ENCODE measurements at regions not wholly inside any gene's neighbourhood (a gene's known extent, or its start where the extent isn't known, plus 50 kb on each side); places are given as distances from the start of the nearest gene placed in this dataset.

GRCh38 chr3:118785415-118785814 is 249.2 kb downstream of the IGSF11 start:
- no peak overlapping the region for H3K9ac ChIP-seq (ENCODE audit: low read length)
- H4K20me1 ChIP-seq (ENCODE audit: insufficient read depth, low read length), result no peaks in the 10 kb centered on the region
- no peak overlapping the region for H2AFZ ChIP-seq (ENCODE audit: low read length)
- TF ChIP-seq, protein P1, sequence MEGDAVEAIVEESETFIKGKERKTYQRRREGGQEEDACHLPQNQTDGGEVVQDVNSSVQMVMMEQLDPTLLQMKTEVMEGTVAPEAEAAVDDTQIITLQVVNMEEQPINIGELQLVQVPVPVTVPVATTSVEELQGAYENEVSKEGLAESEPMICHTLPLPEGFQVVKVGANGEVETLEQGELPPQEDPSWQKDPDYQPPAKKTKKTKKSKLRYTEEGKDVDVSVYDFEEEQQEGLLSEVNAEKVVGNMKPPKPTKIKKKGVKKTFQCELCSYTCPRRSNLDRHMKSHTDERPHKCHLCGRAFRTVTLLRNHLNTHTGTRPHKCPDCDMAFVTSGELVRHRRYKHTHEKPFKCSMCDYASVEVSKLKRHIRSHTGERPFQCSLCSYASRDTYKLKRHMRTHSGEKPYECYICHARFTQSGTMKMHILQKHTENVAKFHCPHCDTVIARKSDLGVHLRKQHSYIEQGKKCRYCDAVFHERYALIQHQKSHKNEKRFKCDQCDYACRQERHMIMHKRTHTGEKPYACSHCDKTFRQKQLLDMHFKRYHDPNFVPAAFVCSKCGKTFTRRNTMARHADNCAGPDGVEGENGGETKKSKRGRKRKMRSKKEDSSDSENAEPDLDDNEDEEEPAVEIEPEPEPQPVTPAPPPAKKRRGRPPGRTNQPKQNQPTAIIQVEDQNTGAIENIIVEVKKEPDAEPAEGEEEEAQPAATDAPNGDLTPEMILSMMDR (IDR thresholded peaks at IDR 0.05; ENCODE audit: low read length), result no peak
- no peak for TF ChIP-seq EZH2 (optimal IDR thresholded peaks at IDR 0.05; ENCODE audit: low read depth, low read length)
- no peak for TF ChIP-seq EZH2phosphoT487 (IDR thresholded peaks at IDR 0.05; ENCODE audit: low read length)
- no peaks in the 10 kb centered on the region for H3K27me3 ChIP-seq (replicated peaks; ENCODE audit: insufficient read depth, low read length)
- no peak for DNase-seq
- no peaks in the 10 kb centered on the region for H3F3A ChIP-seq (ENCODE audit: insufficient read depth, low read length)
- H3K36me3 ChIP-seq (replicated peaks; ENCODE audit: insufficient read depth, low read length), result no peaks in the 10 kb centered on the region
- no peaks in the 10 kb centered on the region for H3K9me2 ChIP-seq (replicated peaks; ENCODE audit: insufficient read depth, low read length)
- H3K27ac ChIP-seq (ENCODE audit: low read length), result no peak overlapping the region
- no peaks in the 10 kb centered on the region for H3K4me1 ChIP-seq (ENCODE audit: low read length)
- no peak overlapping the region for H3K4me2 ChIP-seq (ENCODE audit: low read depth, low read length)
- no peaks in the 10 kb centered on the region for H3K9me3 ChIP-seq (replicated peaks; ENCODE audit: insufficient read depth, low read length)
- no peaks in the 10 kb centered on the region for H3K79me2 ChIP-seq (ENCODE audit: low read length)
- H3K4me3 ChIP-seq (ENCODE audit: low read length), result no peak overlapping the region

GRCh38 chr3:118791246-118791645 is 243.4 kb downstream of the IGSF11 start:
- no peak overlapping the region for H2AFZ ChIP-seq (ENCODE audit: low read length)
- H3F3A ChIP-seq (ENCODE audit: insufficient read depth, low read length), result no peaks in the 10 kb centered on the region
- H3K79me2 ChIP-seq (ENCODE audit: low read length), result no peaks in the 10 kb centered on the region
- H3K27ac ChIP-seq (ENCODE audit: low read length), result no peak overlapping the region
- no peaks in the 10 kb centered on the region for H3K9me3 ChIP-seq (replicated peaks; ENCODE audit: insufficient read depth, low read length)
- TF ChIP-seq, protein P1 (IDR thresholded peaks at IDR 0.05; ENCODE audit: low read length), result no peak
- TF ChIP-seq EZH2phosphoT487 (IDR thresholded peaks at IDR 0.05; ENCODE audit: low read length) (no peak), EZH2 (optimal IDR thresholded peaks at IDR 0.05; ENCODE audit: low read depth, low read length) (no peak)
- no peaks in the 10 kb centered on the region for H3K27me3 ChIP-seq (replicated peaks; ENCODE audit: insufficient read depth, low read length)
- H4K20me1 ChIP-seq (ENCODE audit: insufficient read depth, low read length), result no peaks in the 10 kb centered on the region
- H3K4me3 ChIP-seq (ENCODE audit: low read length), result no peak overlapping the region
- no peaks in the 10 kb centered on the region for H3K4me1 ChIP-seq (ENCODE audit: low read length)
- DNase-seq, result no peak
- H3K36me3 ChIP-seq (replicated peaks; ENCODE audit: insufficient read depth, low read length), result no peaks in the 10 kb centered on the region
- H3K4me2 ChIP-seq (ENCODE audit: low read depth, low read length), result no peak overlapping the region
- no peak overlapping the region for H3K9ac ChIP-seq (ENCODE audit: low read length)
- no peaks in the 10 kb centered on the region for H3K9me2 ChIP-seq (replicated peaks; ENCODE audit: insufficient read depth, low read length)

- H2AFZ ChIP-seq (ENCODE audit: low read length), result no peak overlapping the region
- H3K4me3 ChIP-seq (ENCODE audit: low read length), result no peak overlapping the region
- H3K9me2 ChIP-seq (replicated peaks; ENCODE audit: insufficient read depth, low read length), result no peaks in the 10 kb centered on the region
- H4K20me1 ChIP-seq (ENCODE audit: insufficient read depth, low read length), result no peaks in the 10 kb centered on the region
- H3K4me1 ChIP-seq (ENCODE audit: low read length), result no peaks in the 10 kb centered on the region
- no peaks in the 10 kb centered on the region for H3K79me2 ChIP-seq (ENCODE audit: low read length)
- TF ChIP-seq, protein P1 (IDR thresholded peaks at IDR 0.05; ENCODE audit: low read length), result no peak
- TF ChIP-seq EZH2 (optimal IDR thresholded peaks at IDR 0.05; ENCODE audit: low read depth, low read length) (no peak), EZH2phosphoT487 (IDR thresholded peaks at IDR 0.05; ENCODE audit: low read length) (no peak)
- no peaks in the 10 kb centered on the region for H3K27me3 ChIP-seq (replicated peaks; ENCODE audit: insufficient read depth, low read length)
- no peak overlapping the region for H3K9ac ChIP-seq (ENCODE audit: low read length)
- H3K36me3 ChIP-seq (replicated peaks; ENCODE audit: insufficient read depth, low read length), result no peaks in the 10 kb centered on the region
- H3F3A ChIP-seq (ENCODE audit: insufficient read depth, low read length), result no peaks in the 10 kb centered on the region
- no peak for DNase-seq
- no peak overlapping the region for H3K27ac ChIP-seq (ENCODE audit: low read length)
- H3K9me3 ChIP-seq (replicated peaks; ENCODE audit: insufficient read depth, low read length), result no peaks in the 10 kb centered on the region
- no peak overlapping the region for H3K4me2 ChIP-seq (ENCODE audit: low read depth, low read length)
Measured at GRCh38 chr3:118792191-118792590, 242.5 kb downstream of the IGSF11 start.

All from MM.1S (cell line).